Astrocyte (in vitro differentiated cells and primary cell): ENCODE measurements at regions not wholly inside any gene's neighbourhood (a gene's known extent, or its start where the extent isn't known, plus 50 kb on each side); places are given as distances from the start of the nearest gene placed in this dataset.
"Not testable (repeated sequence)": the region's sequence is repeated elsewhere in the genome, so short reads cannot be mapped to it uniquely, and the experiment has no call there.

Experiments
- CTCF ChIP-seq: IDR thresholded peaks from 2 replicates; pipeline ENCODE4 v1.5.1; 2011; ENCODE audit warnings: low read depth, mild to moderate bottlenecking, inconsistent platforms, low read length, moderate library complexity; ENCODE audit not compliant: insufficient read depth
- EZH2 ChIP-seq: IDR thresholded peaks from 2 replicates; pipeline ENCODE4 v1.6.1; 2012; ENCODE audit warnings: mild to moderate bottlenecking, low read length, inconsistent platforms; ENCODE audit not compliant: insufficient read depth

- not testable (repeated sequence) for TF ChIP-seq CTCF, EZH2
Measured at GRCh38 chr12:8320791-8321370, 93.5 kb upstream of the FAM90A1 start.
